ENCODE measurements at regions not wholly inside any gene's neighbourhood (a gene's known extent, or its start where the extent isn't known, plus 50 kb on each side); places are given as distances from the start of the nearest gene placed in this dataset.
"Not testable (repeated sequence)": the region's sequence is repeated elsewhere in the genome, so short reads cannot be mapped to it uniquely, and the experiment has no call there.

DNA sequence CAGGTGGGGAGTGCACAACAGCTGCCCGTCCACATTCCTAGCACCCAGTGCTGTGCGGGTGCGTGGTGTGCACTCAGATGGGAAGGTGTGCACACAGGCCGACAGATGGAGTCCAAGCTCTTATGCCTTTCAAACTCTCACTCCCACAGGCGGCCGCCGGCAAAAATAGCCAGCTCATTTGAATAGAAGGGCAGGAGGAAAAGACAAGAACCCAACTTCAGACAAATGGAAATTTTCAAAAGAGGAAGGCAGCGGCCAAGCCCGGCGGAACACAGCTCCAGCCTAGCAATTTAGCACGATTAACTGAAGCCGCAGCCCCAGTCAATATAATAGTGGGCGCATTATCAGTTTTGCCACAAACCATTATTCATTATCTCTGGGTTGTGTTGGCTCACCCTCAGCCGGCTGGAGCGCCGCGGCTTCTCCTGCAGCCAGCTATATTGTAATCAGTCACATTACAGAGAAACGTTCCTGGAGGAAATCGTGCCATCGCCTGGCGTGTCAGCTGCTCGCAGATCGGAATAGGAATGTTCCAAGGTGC lies 103.9 kb upstream of the SEC14L1 start:
- no peak for DNase-seq (ENCODE audit: low read depth, low spot score)

DNA sequence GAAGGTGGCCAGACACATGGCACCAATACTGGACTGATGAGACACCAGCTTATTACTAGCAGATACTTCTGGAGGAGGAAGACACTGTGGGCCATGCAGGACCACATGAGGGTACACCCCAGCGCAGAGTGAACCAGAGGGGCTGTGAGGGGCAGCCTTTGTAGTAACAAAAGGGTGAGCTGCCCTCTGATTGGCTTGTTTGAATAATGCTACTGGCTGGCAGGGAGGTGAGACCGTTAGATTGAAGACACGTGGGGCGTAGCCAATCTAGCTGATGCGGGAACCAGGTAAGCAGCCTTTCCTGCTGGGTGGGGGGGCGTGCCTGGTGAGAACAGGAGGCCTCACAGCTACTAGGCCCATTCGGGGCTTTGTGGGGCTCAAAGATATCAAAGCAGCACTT lies 102.8 kb upstream of the SEC14L1 start:
- DNase-seq (ENCODE audit: low read depth, low spot score) = no peak

DNA sequence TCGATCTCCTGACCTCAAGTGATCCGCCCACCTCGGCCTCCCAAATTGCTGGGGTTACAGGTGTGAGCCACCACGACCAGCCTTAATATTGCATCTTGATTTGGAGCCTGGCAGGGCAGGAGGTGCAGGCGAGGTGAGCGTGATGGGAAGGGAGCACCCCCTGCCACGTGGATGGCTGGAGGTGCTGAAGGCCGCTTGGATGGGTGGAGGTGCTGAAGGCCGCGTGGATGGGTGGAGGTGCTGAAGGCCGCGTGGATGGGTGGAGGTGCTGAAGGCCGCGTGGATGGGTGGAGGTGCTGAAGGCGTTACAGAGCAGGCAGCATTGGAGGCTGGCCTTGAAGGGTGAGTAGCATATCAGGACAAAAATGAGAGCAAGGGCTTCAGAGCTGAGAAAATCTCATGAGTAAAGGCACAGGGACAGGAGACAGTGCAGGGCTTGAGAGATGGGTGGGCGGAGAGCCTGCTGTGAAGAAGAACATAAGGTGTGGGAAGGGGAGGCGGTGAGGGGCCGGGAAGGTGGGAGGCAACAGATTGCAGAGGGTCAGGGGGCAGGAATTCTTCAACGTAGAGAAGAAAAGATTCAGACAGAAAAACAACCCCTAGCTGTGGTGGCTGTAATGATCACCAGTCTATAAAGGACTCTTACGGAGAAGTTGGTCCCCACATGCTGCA lies 101.7 kb upstream of the SEC14L1 start:
- no peak for DNase-seq (ENCODE audit: low read depth, low spot score)

DNA sequence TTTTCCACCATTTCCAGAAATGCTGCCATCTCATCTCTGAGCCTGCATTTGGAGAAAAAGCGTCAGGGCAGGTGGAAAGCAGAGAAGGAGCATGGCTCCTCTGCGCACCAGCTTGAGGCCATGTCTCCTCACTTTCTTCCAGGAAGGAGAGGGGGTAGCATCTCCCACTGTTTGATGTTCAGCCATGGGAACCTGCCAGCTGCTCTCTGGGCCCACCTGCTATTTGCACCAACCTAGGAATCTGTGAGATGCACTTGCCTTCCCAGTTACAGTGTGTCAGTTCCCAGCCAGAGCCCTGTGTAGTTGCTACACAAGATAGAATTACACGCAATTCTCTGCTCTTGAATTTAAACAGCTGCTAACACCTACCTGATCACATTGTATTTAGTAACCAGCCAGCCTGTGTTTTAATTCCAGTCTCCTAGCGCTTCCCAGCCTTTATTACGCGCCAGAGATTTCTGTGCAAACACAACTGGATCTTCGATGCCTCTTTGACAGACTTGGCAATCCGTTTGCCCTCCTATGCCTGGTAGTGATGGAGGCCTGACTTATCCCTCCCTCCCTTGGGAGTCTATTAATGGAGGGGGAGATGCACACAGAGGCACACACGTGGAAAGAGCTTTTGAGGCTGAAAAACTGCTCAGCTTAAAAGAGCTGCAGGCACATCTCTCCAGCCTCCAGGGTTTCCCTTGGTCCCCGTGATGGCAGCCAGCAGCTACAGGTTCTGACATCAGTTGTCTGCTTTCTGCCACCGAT lies 98.1 kb upstream of the SEC14L1 start:
- DNase-seq (ENCODE audit: low read depth, low spot score) = no peak

DNA sequence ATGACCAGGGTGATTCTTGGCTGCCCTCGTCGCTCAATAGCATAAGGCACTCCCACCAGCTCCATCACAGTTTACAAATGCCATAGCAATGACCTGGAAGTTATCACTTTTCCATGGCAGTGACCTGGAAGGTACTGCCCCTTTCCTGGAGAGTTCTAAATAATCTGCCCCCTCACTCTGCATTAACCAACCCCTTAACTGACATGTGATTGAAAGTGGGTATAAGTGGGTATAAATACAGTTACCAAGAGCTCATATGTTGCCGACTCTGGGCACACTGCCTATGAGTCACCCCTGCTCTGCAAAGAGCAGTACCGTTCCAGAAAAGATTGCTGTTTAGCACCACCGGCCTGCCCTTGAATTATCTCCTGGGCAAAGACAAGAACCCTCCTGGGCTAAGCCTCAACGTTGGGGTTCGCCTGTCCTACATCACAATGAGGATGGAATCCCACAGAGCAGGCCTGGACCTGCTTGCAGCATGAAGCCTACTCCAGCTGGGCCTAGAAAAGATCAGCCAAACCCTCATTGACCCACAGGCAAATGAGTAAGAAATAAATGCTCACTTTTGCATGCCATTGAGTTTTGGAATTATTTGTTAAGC lies 95.2 kb upstream of the SEC14L1 start:
- DNase-seq (ENCODE audit: low read depth, low spot score) = no peak

DNA sequence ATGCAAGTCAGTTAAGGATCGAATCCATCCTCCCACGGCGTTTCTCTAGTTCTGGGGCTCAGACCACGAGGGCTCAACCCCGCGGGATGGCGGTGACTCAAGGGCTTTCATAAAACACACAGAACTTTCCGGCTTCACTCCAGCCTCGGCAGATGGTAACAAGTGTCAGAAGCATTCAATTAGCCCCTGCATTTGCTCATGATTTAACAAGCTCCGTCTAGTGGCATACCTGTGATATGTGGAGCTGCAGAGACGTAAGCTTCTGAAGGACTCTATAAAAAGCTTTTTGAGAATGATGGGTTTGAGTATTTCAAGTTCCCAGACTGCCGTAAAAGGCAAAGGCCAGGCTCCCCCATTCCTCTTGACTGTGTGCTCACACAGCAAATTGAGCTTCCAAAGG lies 91.3 kb upstream of the SEC14L1 start:
- DNase-seq (ENCODE audit: low read depth, low spot score) = no peak

DNA sequence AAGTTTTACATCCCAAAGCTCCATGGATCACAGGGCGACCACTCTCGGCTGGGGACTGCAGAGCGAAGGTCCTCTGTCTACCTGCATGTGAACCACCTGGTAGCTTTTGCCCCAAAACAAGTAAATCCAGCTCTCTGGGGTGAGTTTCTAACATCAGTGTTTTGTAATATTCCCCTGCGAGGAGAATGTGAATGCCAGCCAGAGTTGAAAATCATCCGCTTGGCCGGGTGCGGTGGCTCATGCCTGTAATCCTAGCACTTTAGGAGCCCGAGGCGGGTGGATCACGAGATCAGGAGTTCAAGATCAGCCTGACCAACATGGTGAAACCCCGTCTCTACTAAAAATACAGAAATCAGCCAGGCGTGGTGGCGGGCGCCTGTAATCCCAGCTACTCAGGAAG lies 89.9 kb upstream of the SEC14L1 start:
- not testable (repeated sequence) for DNase-seq (ENCODE audit: low read depth, low spot score)

DNA sequence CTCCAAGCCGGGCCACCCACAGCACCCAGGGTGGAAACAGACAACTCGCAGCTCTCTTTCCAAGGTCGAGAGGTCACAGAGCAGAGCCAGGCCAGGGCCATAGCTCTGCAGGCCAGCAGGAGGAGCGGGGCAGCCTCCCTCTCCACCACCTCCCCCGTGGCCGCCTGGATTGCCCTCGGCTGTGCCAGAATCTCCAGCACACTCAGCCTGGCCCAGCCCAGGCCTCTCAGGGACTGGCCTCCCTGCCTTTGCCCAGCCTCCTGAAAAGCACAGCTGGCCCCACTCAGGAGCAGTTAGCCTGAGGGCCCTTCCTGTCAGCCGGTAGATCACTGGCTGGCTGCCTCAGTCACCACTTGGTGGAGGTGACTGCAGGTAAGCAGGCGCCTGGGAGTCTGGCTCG lies 85.8 kb upstream of the SEC14L1 start:
- no peak for DNase-seq (ENCODE audit: low read depth, low spot score)

DNA sequence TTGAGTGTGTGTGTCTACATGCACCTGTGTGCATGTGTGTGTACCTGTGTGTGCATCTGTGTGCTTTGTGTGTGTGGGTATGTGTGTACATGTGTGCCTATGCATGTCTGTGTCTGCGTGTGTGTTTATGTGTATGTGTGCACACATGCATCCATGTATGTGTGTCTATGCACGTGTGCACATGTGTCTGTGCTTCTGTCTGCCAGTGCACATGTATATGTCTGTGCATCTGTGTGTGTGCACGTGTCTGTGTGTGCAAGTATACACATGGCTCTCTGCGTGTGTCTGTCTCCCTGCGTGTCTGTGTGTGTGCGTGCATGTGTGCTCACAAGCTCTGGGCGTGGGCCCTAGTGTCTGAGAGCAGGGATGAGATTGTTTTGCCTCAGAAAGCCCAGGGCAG lies 85.3 kb upstream of the SEC14L1 start:
- DNase-seq (ENCODE audit: low read depth, low spot score) = no peak

DNA sequence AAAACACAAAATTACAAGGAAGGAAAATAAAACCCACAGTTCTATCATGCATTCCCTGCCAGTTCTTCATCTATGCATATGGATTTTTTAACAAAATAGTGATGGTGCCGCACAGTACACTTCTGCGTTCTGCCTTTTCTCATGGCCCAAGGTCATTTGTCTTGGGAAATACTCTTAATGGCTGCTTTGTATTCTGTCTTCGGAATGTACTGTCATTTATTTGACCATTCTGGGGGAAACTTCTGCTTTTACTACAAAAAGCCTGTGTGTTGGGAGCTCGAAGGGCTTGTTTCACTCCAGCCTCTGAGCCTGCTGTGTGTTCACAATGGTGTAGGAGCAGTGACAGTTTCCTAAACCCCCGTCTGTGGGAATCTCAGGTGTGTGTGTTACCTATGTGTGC lies 82.8 kb upstream of the SEC14L1 start:
- DNase-seq (ENCODE audit: low read depth, low spot score) = no peak

DNA sequence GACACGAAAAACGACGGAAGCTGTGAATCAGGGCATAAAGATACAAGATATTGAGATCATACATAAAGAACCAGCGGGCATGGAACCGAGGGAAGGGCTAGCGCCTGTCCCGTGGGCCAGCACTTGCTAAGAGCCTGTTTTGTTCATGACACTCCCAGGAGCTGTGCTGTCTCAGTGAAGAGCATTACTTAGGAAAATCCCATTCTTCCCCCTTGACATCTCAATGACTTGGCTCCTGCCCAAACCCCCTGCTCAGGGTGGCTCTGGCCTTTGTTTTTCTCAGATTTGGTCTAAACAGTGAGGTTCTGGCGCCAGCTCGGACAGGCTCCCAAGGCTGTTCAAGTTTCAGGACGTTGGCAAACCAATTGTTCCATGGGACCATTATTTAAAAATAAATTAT lies 79.1 kb upstream of the SEC14L1 start:
- DNase-seq (ENCODE audit: low read depth, low spot score) = no peak

DNA sequence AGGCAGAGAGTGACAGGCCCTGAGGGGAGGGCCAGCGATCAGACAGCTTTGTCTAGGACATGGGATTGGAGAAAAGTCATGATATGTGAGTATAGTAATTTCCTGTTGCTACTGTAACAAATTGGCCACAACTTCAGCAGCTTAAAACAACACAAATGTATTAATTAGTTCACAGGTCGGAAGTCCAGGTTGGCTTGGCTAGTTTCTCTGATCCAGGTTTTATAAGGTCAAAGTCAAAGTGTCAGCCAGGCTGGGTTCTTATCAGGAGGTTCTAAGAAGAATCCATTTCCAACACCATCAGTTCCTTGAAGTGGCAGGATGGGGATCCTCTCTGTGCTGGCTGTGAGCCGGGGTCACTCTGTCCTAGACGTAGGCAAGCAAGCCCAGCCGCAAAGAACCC lies 76.2 kb upstream of the SEC14L1 start:
- DNase-seq (ENCODE audit: low read depth, low spot score) = no peak

DNA sequence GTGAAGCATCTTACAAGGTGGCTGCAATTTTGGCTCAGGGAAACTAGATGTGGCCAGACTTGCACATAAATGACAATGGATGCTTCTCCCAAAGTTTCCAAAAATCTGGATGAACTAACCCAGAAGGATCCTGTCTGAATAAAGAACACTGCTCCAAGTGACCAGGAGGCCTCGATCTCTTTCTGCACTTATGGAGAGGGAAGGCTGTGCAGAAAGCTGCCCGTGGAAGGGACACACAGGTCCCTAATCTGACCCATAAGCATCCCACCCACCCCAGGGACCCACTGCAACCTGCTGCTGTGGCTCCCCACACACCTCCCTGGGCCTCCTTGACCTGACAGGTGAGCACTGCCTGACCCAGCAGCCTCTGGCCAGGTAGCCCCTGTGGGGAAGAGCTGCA lies 74.6 kb upstream of the SEC14L1 start:
- no peak for DNase-seq (ENCODE audit: low read depth, low spot score)

DNA sequence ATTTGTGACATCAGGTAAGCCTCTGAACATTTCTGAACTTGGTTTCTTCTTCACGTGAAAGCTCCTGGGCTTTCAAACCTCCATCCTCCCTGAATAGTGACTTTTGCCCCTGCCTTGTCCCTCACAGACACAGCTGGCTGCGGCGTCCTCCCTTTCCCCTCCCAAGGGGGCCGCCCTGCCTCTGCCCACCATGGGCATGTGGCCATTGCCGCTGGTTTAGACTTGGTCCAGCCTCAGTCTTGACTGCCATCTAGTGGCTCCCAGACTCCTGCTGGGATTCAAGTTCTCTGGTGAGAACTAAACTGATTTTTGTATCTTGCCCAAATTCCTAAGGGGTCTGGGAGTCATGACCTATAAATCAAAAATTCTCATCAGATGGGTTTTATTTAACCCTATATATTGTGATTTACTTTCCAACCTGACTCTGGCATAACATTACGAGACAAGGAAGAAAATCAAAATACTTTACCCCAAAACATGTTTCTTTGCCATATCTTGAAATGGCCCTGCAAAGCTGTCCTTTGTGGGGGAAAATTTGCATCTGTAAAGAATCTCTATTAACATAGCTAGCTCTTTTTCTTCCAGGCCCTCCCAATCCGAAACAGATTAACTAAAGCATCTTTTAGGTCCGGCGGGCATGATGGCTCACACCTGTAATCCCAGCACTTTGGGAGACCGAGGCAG lies 73.9 kb upstream of the SEC14L1 start:
- peak; percentile 27 for DNase-seq (ENCODE audit: low read depth, low spot score)

DNA sequence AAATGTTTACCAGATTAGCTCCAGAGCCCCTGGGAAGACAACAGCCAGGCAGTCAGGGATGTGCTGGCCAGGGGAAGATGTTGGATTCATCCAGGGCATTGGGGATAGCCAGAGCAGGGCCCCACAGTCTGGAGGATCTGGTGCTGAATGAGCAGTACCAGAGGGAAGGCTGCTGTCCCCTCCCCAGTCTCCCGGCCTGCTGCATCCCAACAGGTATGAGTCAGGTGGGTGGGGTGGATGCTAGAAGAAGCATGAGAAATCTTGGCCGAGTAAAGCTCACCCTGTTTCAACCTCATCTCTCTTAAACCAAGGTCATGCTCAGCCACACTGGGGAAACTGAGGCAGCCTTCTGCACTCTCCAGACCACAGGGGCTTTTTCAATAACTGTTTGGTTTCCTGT lies 71.9 kb upstream of the SEC14L1 start:
- no peak for DNase-seq (ENCODE audit: low read depth, low spot score)

DNA sequence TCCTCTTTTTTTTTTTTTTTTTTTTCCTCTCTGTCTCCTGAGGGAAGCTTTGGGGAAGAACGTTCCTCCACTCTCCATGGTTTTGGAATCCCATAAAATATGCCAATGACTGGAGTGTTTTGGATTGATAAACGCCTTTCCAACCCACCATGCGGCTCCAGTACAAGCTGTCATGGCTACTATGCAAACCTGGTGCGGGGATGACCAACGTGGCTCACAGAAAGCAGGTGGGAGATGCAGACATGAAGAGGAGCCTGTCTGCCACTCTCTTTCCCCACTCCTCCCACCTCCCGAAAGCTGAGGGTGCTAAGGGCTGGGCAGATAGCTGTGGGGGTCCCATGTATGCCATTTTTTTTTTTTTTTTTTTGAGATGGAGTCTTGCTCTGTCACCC lies 69.9 kb upstream of the SEC14L1 start:
- no peak for DNase-seq (ENCODE audit: low read depth, low spot score)

DNA sequence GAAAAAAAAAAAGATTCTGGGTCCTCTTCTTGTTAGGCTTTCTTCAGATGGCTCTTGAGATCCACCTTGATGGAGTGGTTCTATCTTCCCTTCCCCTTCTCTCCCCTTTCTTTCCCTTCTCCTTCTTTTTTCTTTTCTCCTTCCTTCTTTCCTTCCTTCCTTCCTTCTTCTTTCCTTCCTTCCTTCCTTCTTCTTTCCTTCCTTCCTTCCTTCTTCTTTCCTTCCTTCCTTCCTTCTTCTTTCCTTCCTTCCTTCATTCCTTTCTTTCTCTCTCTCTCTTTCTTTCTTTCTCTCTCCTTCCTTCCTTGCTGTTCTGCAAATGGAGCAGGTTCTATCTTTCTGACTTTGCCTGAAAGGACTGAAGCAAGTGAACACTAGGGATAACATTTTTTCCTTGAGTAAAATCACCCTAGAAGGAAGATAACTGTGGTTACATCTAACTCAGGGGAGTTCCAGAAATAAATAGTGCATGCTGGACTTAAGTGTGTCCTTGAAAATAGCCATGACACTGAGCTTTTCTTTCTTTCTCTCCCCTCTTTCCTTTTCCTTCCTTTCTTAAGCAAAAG lies 68.8 kb upstream of the SEC14L1 start:
- no peak for DNase-seq (ENCODE audit: low read depth, low spot score)

DNA sequence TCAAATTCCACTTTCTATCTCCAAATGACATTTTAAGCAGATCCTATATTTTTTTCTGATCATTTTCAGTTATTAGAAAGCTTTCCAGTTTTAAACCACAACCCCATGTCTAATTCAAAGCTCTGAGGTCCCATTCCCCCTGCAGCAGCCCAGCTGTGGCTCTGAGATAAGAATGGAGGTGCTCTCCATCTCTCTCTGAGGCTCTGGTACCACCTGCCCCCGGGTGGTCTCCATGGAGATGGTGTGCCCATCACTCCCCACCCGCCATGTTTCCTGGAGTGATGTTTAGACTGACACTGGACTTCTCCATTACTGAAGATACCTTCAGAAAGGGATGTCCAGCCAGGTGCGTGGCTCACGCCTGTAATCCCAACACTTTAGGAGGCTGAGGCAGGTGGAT lies 68.1 kb upstream of the SEC14L1 start:
- DNase-seq (ENCODE audit: low read depth, low spot score) = no peak

DNA sequence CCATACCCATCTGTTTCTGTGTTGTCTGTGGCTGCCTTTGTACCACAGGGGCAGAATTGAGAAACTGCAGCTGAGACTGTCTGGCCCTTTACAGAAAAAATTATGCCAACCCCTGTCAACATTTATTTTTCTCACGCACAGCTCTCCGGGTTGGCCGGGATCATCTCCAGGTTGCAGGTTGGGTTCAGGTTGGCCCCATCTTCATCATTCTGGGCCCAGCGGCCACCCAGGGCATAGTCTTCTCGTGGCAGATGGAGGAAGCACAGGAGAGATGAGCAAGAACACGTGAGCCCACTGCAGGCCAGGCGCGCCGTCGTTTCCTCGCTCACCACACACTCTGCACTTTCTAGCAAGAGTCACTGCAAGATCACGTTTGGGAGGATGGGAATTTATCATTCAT lies 66.1 kb upstream of the SEC14L1 start:
- DNase-seq (ENCODE audit: low read depth, low spot score) = no peak

DNA sequence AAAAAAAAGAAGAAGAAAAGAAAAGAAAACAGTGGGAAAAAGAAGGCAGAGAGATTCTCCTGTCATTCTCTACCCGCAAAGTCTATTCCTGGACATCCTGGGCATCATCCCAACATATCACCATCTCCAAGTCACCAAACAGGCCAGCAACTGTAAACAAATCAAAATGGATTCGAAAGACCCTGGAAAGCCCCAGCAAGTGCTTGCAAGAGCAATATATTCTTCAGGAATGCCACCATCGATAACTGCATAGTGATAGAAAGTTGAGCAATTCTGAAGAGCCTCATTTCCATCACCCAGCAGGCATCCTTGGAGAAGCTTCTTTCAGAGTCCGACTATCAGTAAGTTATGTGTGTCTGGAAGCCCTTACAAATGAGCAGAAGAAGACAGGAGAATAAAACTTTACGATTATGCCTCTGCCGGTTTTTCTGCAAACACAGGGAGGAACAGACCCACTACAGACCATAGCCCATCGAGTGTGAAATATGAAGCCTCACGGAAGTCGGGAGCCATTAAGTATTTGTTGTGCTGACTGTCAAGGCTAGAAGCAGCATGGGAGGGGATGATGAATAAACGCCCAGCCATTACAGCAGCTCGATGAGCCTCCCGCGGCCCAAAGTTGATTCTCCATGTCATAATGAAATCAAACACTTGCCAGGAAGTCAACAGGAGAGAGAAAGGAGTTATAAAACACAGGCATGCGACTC lies 64.5 kb upstream of the SEC14L1 start:
- no peak for DNase-seq (ENCODE audit: low read depth, low spot score)

DNA sequence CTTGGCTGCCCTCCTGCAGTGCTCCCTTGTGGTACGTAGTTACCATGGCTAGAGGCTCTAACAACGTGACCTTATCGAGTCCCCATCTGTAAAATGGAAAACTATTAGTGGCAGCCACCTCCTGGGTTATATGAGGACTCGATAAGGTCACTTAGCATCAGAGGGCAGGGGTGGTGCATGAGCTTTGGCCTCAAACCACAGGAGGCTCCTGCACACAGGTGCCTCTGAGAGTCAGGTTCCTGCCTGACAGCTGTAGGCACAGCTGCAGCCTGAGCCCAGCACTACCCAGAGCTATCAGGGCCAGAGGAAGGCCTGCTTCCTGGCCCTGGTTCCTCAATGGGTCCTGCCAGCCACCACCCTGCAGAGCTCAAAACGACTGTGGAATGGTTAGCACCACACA lies 57.2 kb upstream of the SEC14L1 start:
- DNase-seq (ENCODE audit: low read depth, low spot score) = no peak
